Astrocyte (in vitro differentiated cells and primary cell): ENCODE measurements at regions not wholly inside any gene's neighbourhood (a gene's known extent, or its start where the extent isn't known, plus 50 kb on each side); places are given as distances from the start of the nearest gene placed in this dataset.

Experiments used
- DNase-seq: peaks from one replicate; pipeline ENCODE4 v3.0.0-alpha.2; 2010; ENCODE audit warnings: low read depth
- FAIRE-seq: peaks from 2 replicates; lab custom pipeline; 2011; peaks lifted over from hg19 to GRCh38; lab: Jason Lieb, UNC
- H2AFZ ChIP-seq: 2 replicates; pipeline ENCODE4 v1.6.0; 2012; ENCODE audit warnings: low read depth, low read length, inconsistent platforms
- H3K27ac ChIP-seq: 2 replicates; pipeline ENCODE4 v1.5.1; 2011; ENCODE audit warnings: low read depth, low read length, inconsistent platforms
- H3K27me3 ChIP-seq: 2 replicates; pipeline ENCODE4 v1.6.0; 2011; ENCODE audit warnings: low read length, inconsistent platforms; ENCODE audit not compliant: insufficient read depth
- H3K36me3 ChIP-seq: 2 replicates; pipeline ENCODE4 v1.5.1; 2011; ENCODE audit warnings: low read length, inconsistent platforms; ENCODE audit not compliant: insufficient read depth
- H3K4me1 ChIP-seq: 2 replicates; pipeline ENCODE4 v1.5.1; 2011; ENCODE audit warnings: low read length, inconsistent platforms; ENCODE audit not compliant: insufficient read depth
- H3K4me2 ChIP-seq: 2 replicates; pipeline ENCODE4 v1.6.0; 2012; ENCODE audit warnings: low read length, inconsistent platforms
- H3K4me3 ChIP-seq: 2 replicates; pipeline ENCODE4 v1.5.1; 2011; ENCODE audit warnings: low read depth, mild to moderate bottlenecking, low read length, inconsistent platforms; ENCODE audit not compliant: insufficient read depth
- H3K79me2 ChIP-seq: 2 replicates; pipeline ENCODE4 v1.6.0; 2012; ENCODE audit warnings: mild to moderate bottlenecking, low read length, inconsistent platforms; ENCODE audit not compliant: insufficient read depth
- H3K9ac ChIP-seq: 2 replicates; pipeline ENCODE4 v1.6.0; 2012; ENCODE audit warnings: mild to moderate bottlenecking, low read length, inconsistent platforms
- H3K9me3 ChIP-seq: 2 replicates; pipeline ENCODE4 v1.5.1; 2012; ENCODE audit warnings: low read depth, mild to moderate bottlenecking, low read length, inconsistent platforms; ENCODE audit not compliant: insufficient read depth
- H4K20me1 ChIP-seq: 2 replicates; pipeline ENCODE4 v1.6.0; 2012; ENCODE audit warnings: low read length, inconsistent platforms; ENCODE audit not compliant: insufficient read depth
- H3K27ac Mint-ChIP-seq: one replicate; pipeline ENCODE4 v1.8.0; 2021; ENCODE audit warnings: mild to moderate bottlenecking, mixed read lengths; ENCODE audit not compliant: unreplicated experiment
- H3K27me3 Mint-ChIP-seq: one replicate; pipeline ENCODE4 v1.8.0; 2021; ENCODE audit warnings: low read depth, mixed read lengths; ENCODE audit not compliant: unreplicated experiment
- H3K36me3 Mint-ChIP-seq: one replicate; pipeline ENCODE4 v1.8.0; 2021; ENCODE audit warnings: low read depth, mixed read lengths; ENCODE audit not compliant: unreplicated experiment
- H3K4me1 Mint-ChIP-seq: one replicate; pipeline ENCODE4 v1.8.0; 2021; ENCODE audit warnings: low read depth, mixed read lengths; ENCODE audit not compliant: unreplicated experiment
- H3K4me3 Mint-ChIP-seq: one replicate; pipeline ENCODE4 v1.8.0; 2021; ENCODE audit warnings: mild to moderate bottlenecking, moderate library complexity, mixed read lengths; ENCODE audit not compliant: unreplicated experiment
- H3K9me3 Mint-ChIP-seq: one replicate; pipeline ENCODE4 v1.8.0; 2021; ENCODE audit warnings: mild to moderate bottlenecking, mixed read lengths; ENCODE audit not compliant: unreplicated experiment
- EZH2 ChIP-seq: IDR thresholded peaks from 2 replicates; pipeline ENCODE4 v1.6.1; 2012; ENCODE audit warnings: mild to moderate bottlenecking, low read length, inconsistent platforms; ENCODE audit not compliant: insufficient read depth
- TF ChIP-seq, protein P1 (sequence below): IDR thresholded peaks from 2 replicates; pipeline ENCODE4 v1.5.1; 2011; ENCODE audit warnings: low read depth, mild to moderate bottlenecking, inconsistent platforms, low read length, moderate library complexity; ENCODE audit not compliant: insufficient read depth

GRCh38 chr2:128812183-128812940 lies 493.7 kb upstream of the HS6ST1 start:
- H3K27ac ChIP-seq, result no peak overlapping the region
- H3K4me3 ChIP-seq, result no peak overlapping the region
- peaks cover 9% of the 10 kb centered on the region for H3K4me1 ChIP-seq
- no peak for TF ChIP-seq EZH2
- TF ChIP-seq, protein P1, sequence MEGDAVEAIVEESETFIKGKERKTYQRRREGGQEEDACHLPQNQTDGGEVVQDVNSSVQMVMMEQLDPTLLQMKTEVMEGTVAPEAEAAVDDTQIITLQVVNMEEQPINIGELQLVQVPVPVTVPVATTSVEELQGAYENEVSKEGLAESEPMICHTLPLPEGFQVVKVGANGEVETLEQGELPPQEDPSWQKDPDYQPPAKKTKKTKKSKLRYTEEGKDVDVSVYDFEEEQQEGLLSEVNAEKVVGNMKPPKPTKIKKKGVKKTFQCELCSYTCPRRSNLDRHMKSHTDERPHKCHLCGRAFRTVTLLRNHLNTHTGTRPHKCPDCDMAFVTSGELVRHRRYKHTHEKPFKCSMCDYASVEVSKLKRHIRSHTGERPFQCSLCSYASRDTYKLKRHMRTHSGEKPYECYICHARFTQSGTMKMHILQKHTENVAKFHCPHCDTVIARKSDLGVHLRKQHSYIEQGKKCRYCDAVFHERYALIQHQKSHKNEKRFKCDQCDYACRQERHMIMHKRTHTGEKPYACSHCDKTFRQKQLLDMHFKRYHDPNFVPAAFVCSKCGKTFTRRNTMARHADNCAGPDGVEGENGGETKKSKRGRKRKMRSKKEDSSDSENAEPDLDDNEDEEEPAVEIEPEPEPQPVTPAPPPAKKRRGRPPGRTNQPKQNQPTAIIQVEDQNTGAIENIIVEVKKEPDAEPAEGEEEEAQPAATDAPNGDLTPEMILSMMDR, result no peak
- no peaks in the 10 kb centered on the region for H3K79me2 ChIP-seq
- Mint-ChIP-seq H3K27me3 (peaks cover 4% of the 10 kb centered on the region), H3K9me3 (peaks cover 4% of the 10 kb centered on the region), H3K4me1 (peaks cover 14% of the 10 kb centered on the region), H3K4me3 (no peak overlapping the region), H3K36me3 (no peaks in the 10 kb centered on the region), H3K27ac (no peak overlapping the region)
- FAIRE-seq (no peak), DNase-seq (no peak)
- no peak overlapping the region for H3K4me2 ChIP-seq
- no peak overlapping the region for H2AFZ ChIP-seq
- H3K27me3 ChIP-seq, result no peaks in the 10 kb centered on the region
- no peaks in the 10 kb centered on the region for H3K36me3 ChIP-seq
- H3K9me3 ChIP-seq, result peaks cover 5% of the 10 kb centered on the region
- no peak overlapping the region for H3K9ac ChIP-seq
- H4K20me1 ChIP-seq, result no peaks in the 10 kb centered on the region

- Mint-ChIP-seq H3K36me3 (no peaks in the 10 kb centered on the region), H3K4me3 (no peak overlapping the region), H3K27ac (no peak overlapping the region), H3K9me3 (peaks cover 4% of the 10 kb centered on the region), H3K4me1 (peaks cover 12% of the 10 kb centered on the region), H3K27me3 (peaks cover 4% of the 10 kb centered on the region)
- FAIRE-seq (no peak), DNase-seq (no peak)
- Histone ChIP-seq H4K20me1 (no peaks in the 10 kb centered on the region), H3K27me3 (no peaks in the 10 kb centered on the region), H3K36me3 (no peaks in the 10 kb centered on the region), H3K79me2 (no peaks in the 10 kb centered on the region), H3K4me2 (no peak overlapping the region), H3K9me3 (peaks cover 5% of the 10 kb centered on the region), H3K27ac (no peak overlapping the region), H2AFZ (no peak overlapping the region), H3K9ac (no peak overlapping the region), H3K4me3 (no peak overlapping the region), H3K4me1 (peaks cover 9% of the 10 kb centered on the region)
- no peak for TF ChIP-seq EZH2
- TF ChIP-seq, protein P1, result no peak
Observed at GRCh38 chr2:128813352-128814034, 494.8 kb upstream of the HS6ST1 start.

DNA sequence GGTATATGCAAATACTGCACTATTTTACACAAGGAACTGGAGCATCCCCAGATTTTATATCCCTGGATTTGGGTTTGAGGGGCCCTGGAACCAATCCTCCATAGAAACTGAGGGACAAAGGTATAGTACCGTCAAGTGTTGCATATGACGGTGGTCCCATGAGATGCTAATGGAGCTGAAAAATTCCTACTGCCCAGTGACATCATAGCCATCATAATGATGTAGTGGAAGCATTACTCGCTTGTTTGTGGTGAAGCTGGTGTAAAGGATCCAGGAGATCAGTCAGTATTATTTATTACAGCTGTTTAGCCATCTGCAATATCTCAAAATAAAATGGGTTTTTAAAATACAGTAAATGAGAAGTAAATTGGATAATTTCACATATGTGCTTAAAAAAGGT lies 496.6 kb upstream of the HS6ST1 start:
- no peaks in the 10 kb centered on the region for H3K4me1 Mint-ChIP-seq
- no peaks in the 10 kb centered on the region for H3K4me1 ChIP-seq
- no peak overlapping the region for H2AFZ ChIP-seq
- H3K27ac ChIP-seq, result no peak overlapping the region
- H3K9ac ChIP-seq, result no peak overlapping the region
- DNase-seq (no peak), FAIRE-seq (no peak)
- no peak overlapping the region for H3K4me2 ChIP-seq
- TF ChIP-seq, protein P1, result no peak
- no peak for TF ChIP-seq EZH2
- H4K20me1 ChIP-seq, result no peaks in the 10 kb centered on the region
- H3K9me3 ChIP-seq, result peaks cover 5% of the 10 kb centered on the region
- H3K36me3 ChIP-seq, result no peaks in the 10 kb centered on the region
- no peaks in the 10 kb centered on the region for H3K27me3 ChIP-seq
- no peak overlapping the region for H3K4me3 Mint-ChIP-seq
- peaks cover 7% of the 10 kb centered on the region for H3K27me3 Mint-ChIP-seq
- no peak overlapping the region for H3K4me3 ChIP-seq
- no peaks in the 10 kb centered on the region for H3K79me2 ChIP-seq
- H3K27ac Mint-ChIP-seq, result no peak overlapping the region
- no peaks in the 10 kb centered on the region for H3K36me3 Mint-ChIP-seq
- H3K9me3 Mint-ChIP-seq, result no peaks in the 10 kb centered on the region
